Body of pancreas (tissue), 4 donors: ENCODE measurements at regions not wholly inside any gene's neighbourhood (a gene's known extent, or its start where the extent isn't known, plus 50 kb on each side); places are given as distances from the start of the nearest gene placed in this dataset.

Source experiments
- CTCF ChIP-seq, 7 experiments: fragments of 450-650 bp in 4 of 7; fragments of 200-600 bp in 3 of 7; sonication (generic) in 3 of 7; IDR thresholded peaks; one replicate each; pipeline ENCODE4 v1.5.1; 2016 to 2019; ENCODE audit warnings: antibody characterized with exemption in 7 of 7
- POLR2A ChIP-seq, 3 donors: fragments of 450-650 bp; IDR thresholded peaks; one replicate each; pipeline ENCODE4 v1.6.1; 2016; ENCODE audit warnings: antibody characterized with exemption in 3 of 3, mild to moderate bottlenecking in 2 of 3

GRCh38 chr11:29685361-29685760 lies 331.5 kb downstream of the KCNA4 start:
- TF ChIP-seq POLR2A (IDR thresholded peaks at IDR 0.05) (no peak), CTCF (IDR thresholded peaks at IDR 0.05) (no peak)
